HEK293T (cell line): ENCODE measurements at regions not wholly inside any gene's neighbourhood (a gene's known extent, or its start where the extent isn't known, plus 50 kb on each side); places are given as distances from the start of the nearest gene placed in this dataset.

Experiments
- ARNT ChIP-seq: fragments of 450-650 bp; IDR thresholded peaks from 2 replicates; pipeline ENCODE4 v1.6.1; 2017; ENCODE audit warnings: mild to moderate bottlenecking
- BHLHE40 ChIP-seq: fragments of 450-650 bp; IDR thresholded peaks from 2 replicates; pipeline ENCODE4 v1.6.1; 2016; ENCODE audit warnings: mild to moderate bottlenecking, moderate library complexity, borderline replicate concordance
- FOXK2 ChIP-seq: fragments of 450-650 bp; IDR thresholded peaks from 2 replicates; pipeline ENCODE4 v1.6.1; 2016; ENCODE audit warnings: mild to moderate bottlenecking
- L3MBTL2 ChIP-seq: fragments of 450-650 bp; conservative IDR thresholded peaks from 2 replicates; pipeline ENCODE4 v1.6.1; 2016; ENCODE audit warnings: mild to moderate bottlenecking
- LEF1 ChIP-seq: fragments of 450-650 bp; IDR thresholded peaks from 2 replicates; pipeline ENCODE4 v1.6.1; 2017; ENCODE audit warnings: mild to moderate bottlenecking, borderline replicate concordance
- SP1 ChIP-seq: fragments of 450-650 bp; IDR thresholded peaks from 2 replicates; pipeline ENCODE4 v1.6.1; 2017
- SUZ12 ChIP-seq: fragments of 450-650 bp; IDR thresholded peaks from 2 replicates; pipeline ENCODE4 v1.6.1; 2016; ENCODE audit warnings: mild to moderate bottlenecking
- TARDBP ChIP-seq: fragments of 450-650 bp; IDR thresholded peaks from 2 replicates; pipeline ENCODE4 v1.6.1; 2016

DNA sequence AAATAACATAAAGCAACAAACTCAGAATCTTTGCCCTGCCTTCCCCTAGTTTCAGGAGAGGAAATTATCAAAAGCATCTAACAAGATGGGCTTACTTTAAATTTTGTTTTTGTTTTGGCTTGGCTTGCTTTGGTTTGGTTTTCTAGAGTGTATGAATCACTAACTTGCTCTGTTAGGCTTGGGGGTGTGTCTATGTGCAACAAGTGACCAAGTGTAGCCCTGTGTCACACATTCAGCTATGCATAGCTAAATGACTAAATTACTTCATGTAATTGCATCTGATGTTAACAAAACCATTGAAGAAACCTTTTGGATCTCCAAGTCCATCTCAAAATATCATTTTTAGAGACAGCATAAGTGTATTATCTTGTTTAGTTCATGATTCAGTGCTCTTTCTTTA lies 251.0 kb downstream of the TFEC start:
- no peak for TF ChIP-seq TARDBP
- TF ChIP-seq L3MBTL2: no peak
- no peak for TF ChIP-seq BHLHE40
- TF ChIP-seq ARNT: no peak
- no peak for TF ChIP-seq LEF1
- TF ChIP-seq SUZ12: no peak
- TF ChIP-seq SP1: no peak
- no peak for TF ChIP-seq FOXK2
